UCSD-AML1 (cell line): ENCODE measurements at regions not wholly inside any gene's neighbourhood (a gene's known extent, or its start where the extent isn't known, plus 50 kb on each side); places are given as distances from the start of the nearest gene placed in this dataset.

Experiments used
- DNase-seq: peaks from one replicate; lab custom pipeline; 2025; ENCODE audit not compliant: unreplicated experiment; lab: John Stamatoyannopoulos, UW

GRCh38 chr2:129142465-129142864 lies 823.8 kb upstream of the HS6ST1 start:
- DNase-seq = no peak

- no peak for DNase-seq
Observed at GRCh38 chr2:129144082-129144791, 825.6 kb upstream of the HS6ST1 start.

- no peak for DNase-seq
Observed at GRCh38 chr2:129152514-129152913, 827.0 kb upstream of the RAB6C start.

GRCh38 chr2:129160879-129161278 lies 818.6 kb upstream of the RAB6C start:
- no peak for DNase-seq

- no peak for DNase-seq
Observed at GRCh38 chr2:129164220-129164949, 815.1 kb upstream of the RAB6C start.

GRCh38 chr2:129165006-129165405 lies 814.5 kb upstream of the RAB6C start:
- DNase-seq = no peak

- no peak for DNase-seq
Observed at GRCh38 chr2:129167456-129167855, 812.0 kb upstream of the RAB6C start.

- no peak for DNase-seq
Observed at GRCh38 chr2:129170570-129170969, 808.9 kb upstream of the RAB6C start.

- no peak for DNase-seq
Observed at GRCh38 chr2:129174143-129174542, 805.3 kb upstream of the RAB6C start.

GRCh38 chr2:129175051-129175450 lies 804.4 kb upstream of the RAB6C start:
- no peak for DNase-seq

GRCh38 chr2:129176375-129176774 lies 803.1 kb upstream of the RAB6C start:
- DNase-seq = no peak

GRCh38 chr2:129178356-129178755 lies 801.1 kb upstream of the RAB6C start:
- DNase-seq = no peak

GRCh38 chr2:129179199-129179598 lies 800.3 kb upstream of the RAB6C start:
- no peak for DNase-seq

GRCh38 chr2:129180124-129180716 lies 799.2 kb upstream of the RAB6C start:
- DNase-seq = no peak

- DNase-seq = no peak
Observed at GRCh38 chr2:129181433-129181832, 798.0 kb upstream of the RAB6C start.

- DNase-seq = no peak
Observed at GRCh38 chr2:129181963-129182362, 797.5 kb upstream of the RAB6C start.

- no peak for DNase-seq
Observed at GRCh38 chr2:129187343-129187742, 792.1 kb upstream of the RAB6C start.

- DNase-seq = no peak
Observed at GRCh38 chr2:129188451-129188850, 791.0 kb upstream of the RAB6C start.

- no peak for DNase-seq
Observed at GRCh38 chr2:129189617-129190319, 789.7 kb upstream of the RAB6C start.

GRCh38 chr2:129190494-129190893 lies 789.0 kb upstream of the RAB6C start:
- no peak for DNase-seq

- DNase-seq = no peak
Observed at GRCh38 chr2:129191530-129191929, 787.9 kb upstream of the RAB6C start.

- DNase-seq = no peak
Observed at GRCh38 chr2:129192117-129192516, 787.3 kb upstream of the RAB6C start.
